ENCODE measurements at regions not wholly inside any gene's neighbourhood (a gene's known extent, or its start where the extent isn't known, plus 50 kb on each side); places are given as distances from the start of the nearest gene placed in this dataset.

- no peak for DNase-seq
- no peak for TF ChIP-seq CTCF (IDR thresholded peaks at IDR 0.05; ENCODE audit: borderline replicate concordance, extremely low read depth, low read length, poor library complexity, severe bottlenecking)
- TF ChIP-seq EZH2 (IDR thresholded peaks at IDR 0.05; ENCODE audit: borderline replicate concordance, low read depth, low read length, severe bottlenecking) = no peak
- Histone ChIP-seq H4K20me1 (ENCODE audit: insufficient read depth, low read length) (no peaks in the 10 kb centered on the region), H3K36me3 (ENCODE audit: insufficient read depth, low read length) (no peaks in the 10 kb centered on the region), H3K27me3 (ENCODE audit: insufficient read depth, low read length, poor library complexity) (peaks cover 5% of the 10 kb centered on the region), H2AFZ (ENCODE audit: low read depth, low read length) (no peak overlapping the region), H3K4me1 (ENCODE audit: insufficient read depth, low read length) (no peaks in the 10 kb centered on the region), H3K4me3 (ENCODE audit: low read depth in 1 of 2, low read length in 2 of 2) (no peak overlapping the region), H3K4me2 (ENCODE audit: insufficient read depth, low read length) (no peak overlapping the region), H3K9me3 (ENCODE audit: insufficient read depth, low read length, severe bottlenecking) (no peaks in the 10 kb centered on the region), H3K79me2 (ENCODE audit: insufficient read depth, low read length) (no peaks in the 10 kb centered on the region), H3K27ac (ENCODE audit: low read length) (no peak overlapping the region), H3K9ac (ENCODE audit: low read depth, low read length) (no peak overlapping the region)
- no peak for ATAC-seq (ENCODE audit: insufficient read depth, low read depth)
These were observed 335.0 kb upstream of the CTNNB1 start for GRCh38 chr3:40864146-40864782.

GRCh38 chr3:40864915-40865314 lies 334.4 kb upstream of the CTNNB1 start:
- TF ChIP-seq CTCF (IDR thresholded peaks at IDR 0.05; ENCODE audit: borderline replicate concordance, extremely low read depth, low read length, poor library complexity, severe bottlenecking) = no peak
- TF ChIP-seq EZH2 (IDR thresholded peaks at IDR 0.05; ENCODE audit: borderline replicate concordance, low read depth, low read length, severe bottlenecking) = no peak
- H3K79me2 ChIP-seq (ENCODE audit: insufficient read depth, low read length) = no peaks in the 10 kb centered on the region

GRCh38 chr3:40867797-40868196 lies 331.5 kb upstream of the CTNNB1 start:
- Histone ChIP-seq H3K27ac (ENCODE audit: low read length) (no peak overlapping the region), H4K20me1 (ENCODE audit: insufficient read depth, low read length) (no peaks in the 10 kb centered on the region), H3K36me3 (ENCODE audit: insufficient read depth, low read length) (no peaks in the 10 kb centered on the region), H3K79me2 (ENCODE audit: insufficient read depth, low read length) (no peaks in the 10 kb centered on the region), H2AFZ (ENCODE audit: low read depth, low read length) (no peak overlapping the region), H3K27me3 (ENCODE audit: insufficient read depth, low read length, poor library complexity) (no peaks in the 10 kb centered on the region), H3K4me1 (ENCODE audit: insufficient read depth, low read length) (no peaks in the 10 kb centered on the region), H3K4me2 (ENCODE audit: insufficient read depth, low read length) (no peak overlapping the region), H3K9ac (ENCODE audit: low read depth, low read length) (no peak overlapping the region), H3K4me3 (ENCODE audit: low read depth in 1 of 2, low read length in 2 of 2) (no peak overlapping the region), H3K9me3 (ENCODE audit: insufficient read depth, low read length, severe bottlenecking) (no peaks in the 10 kb centered on the region)
- DNase-seq (no peak), ATAC-seq (ENCODE audit: insufficient read depth, low read depth) (no peak)
- TF ChIP-seq CTCF (IDR thresholded peaks at IDR 0.05; ENCODE audit: borderline replicate concordance, extremely low read depth, low read length, poor library complexity, severe bottlenecking) (no peak), EZH2 (IDR thresholded peaks at IDR 0.05; ENCODE audit: borderline replicate concordance, low read depth, low read length, severe bottlenecking) (no peak)

More at GRCh38 chr3:40864915-40865314, 334.4 kb upstream of the CTNNB1 start:
- no peaks in the 10 kb centered on the region for H3K4me1 ChIP-seq (ENCODE audit: insufficient read depth, low read length)
- H3K27ac ChIP-seq (ENCODE audit: low read length) = no peak overlapping the region
- no peaks in the 10 kb centered on the region for H3K9me3 ChIP-seq (ENCODE audit: insufficient read depth, low read length, severe bottlenecking)
- no peak overlapping the region for H3K4me3 ChIP-seq (ENCODE audit: low read depth in 1 of 2, low read length in 2 of 2)
- DNase-seq (no peak), ATAC-seq (ENCODE audit: insufficient read depth, low read depth) (no peak)
- no peak overlapping the region for H2AFZ ChIP-seq (ENCODE audit: low read depth, low read length)
- no peaks in the 10 kb centered on the region for H3K27me3 ChIP-seq (ENCODE audit: insufficient read depth, low read length, poor library complexity)
- no peak overlapping the region for H3K9ac ChIP-seq (ENCODE audit: low read depth, low read length)
- H4K20me1 ChIP-seq (ENCODE audit: insufficient read depth, low read length) = no peaks in the 10 kb centered on the region
- H3K36me3 ChIP-seq (ENCODE audit: insufficient read depth, low read length) = no peaks in the 10 kb centered on the region
- no peak overlapping the region for H3K4me2 ChIP-seq (ENCODE audit: insufficient read depth, low read length)

All from DND-41 (cell line).